Globus pallidus (tissue), 1 donor: ENCODE measurements at regions not wholly inside any gene's neighbourhood (a gene's known extent, or its start where the extent isn't known, plus 50 kb on each side); places are given as distances from the start of the nearest gene placed in this dataset.

Source experiments
- DNase-seq: peaks from one replicate; pipeline ENCODE4 v3.0.0-alpha.2; 2015; ENCODE audit warnings: low spot score

DNA sequence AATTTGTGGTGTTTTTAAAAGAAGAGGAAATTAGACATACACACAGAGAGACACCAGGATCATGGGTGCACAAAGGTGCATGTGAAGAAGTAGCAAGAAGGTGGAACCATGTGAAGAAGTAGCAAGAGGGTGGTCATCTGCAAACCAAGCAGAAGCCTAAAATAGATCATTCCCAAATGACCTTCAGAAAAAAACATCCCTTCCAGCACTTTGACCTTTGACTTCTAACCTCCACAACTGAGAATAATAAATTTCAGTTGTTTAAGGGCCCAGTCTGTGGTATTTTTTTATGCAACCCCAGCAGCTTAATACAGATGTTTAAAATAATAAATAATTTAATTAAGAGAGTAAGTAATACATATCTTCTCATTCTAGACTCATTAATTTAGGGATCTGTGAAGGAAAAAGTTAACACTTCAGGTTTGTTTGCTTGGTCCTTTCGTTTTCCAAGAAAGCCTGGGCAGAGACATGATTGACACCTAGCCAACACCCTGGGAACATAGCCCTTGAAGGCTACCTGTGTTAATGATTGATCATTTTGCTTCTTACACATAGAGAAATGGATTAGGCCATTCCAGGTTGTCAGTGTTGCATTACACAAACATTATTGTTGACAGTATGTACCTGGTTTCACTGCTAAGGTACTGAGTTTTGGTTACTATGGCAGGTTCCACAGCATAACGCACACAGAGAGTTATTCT, 1331.2 kb upstream of the GBE1 start:
- DNase-seq = no peak

DNA sequence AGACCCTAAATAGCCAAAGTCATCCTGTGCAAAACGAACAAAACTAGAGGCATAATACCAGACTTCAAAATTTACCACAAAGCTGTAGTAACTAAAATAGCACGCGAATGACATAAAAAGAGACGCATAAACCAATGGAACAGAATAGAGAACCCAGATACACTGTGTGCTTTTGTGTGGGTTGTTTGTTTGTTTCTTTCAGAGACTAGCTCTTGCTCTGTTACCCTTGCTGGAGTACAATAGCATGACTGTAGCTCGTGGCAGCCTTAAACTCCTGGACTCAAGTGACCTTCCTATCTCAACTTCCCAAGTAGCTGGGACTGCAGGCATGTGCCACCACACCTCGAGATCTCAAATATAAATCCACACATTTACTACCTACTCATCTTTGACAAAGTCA, 1314.6 kb upstream of the GBE1 start:
- DNase-seq = no peak

DNA sequence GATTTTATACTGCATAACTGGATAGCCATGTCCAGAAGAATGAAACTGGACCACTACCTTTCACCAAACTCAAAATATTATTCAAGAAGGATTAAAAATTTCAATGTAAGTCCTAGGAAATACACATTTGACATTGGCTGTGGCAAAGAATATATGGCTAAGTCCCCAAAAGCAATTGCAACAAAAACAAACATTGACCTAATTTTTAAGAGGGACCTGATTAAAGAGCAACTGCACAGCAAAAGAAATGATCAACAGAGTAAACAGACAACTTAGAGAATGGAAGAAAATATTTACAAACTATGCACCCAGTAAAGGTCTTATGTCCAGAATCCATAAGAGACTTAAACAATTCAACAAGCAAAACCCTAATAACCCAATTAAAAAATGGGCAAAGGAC, 1313.0 kb upstream of the GBE1 start:
- no peak for DNase-seq

DNA sequence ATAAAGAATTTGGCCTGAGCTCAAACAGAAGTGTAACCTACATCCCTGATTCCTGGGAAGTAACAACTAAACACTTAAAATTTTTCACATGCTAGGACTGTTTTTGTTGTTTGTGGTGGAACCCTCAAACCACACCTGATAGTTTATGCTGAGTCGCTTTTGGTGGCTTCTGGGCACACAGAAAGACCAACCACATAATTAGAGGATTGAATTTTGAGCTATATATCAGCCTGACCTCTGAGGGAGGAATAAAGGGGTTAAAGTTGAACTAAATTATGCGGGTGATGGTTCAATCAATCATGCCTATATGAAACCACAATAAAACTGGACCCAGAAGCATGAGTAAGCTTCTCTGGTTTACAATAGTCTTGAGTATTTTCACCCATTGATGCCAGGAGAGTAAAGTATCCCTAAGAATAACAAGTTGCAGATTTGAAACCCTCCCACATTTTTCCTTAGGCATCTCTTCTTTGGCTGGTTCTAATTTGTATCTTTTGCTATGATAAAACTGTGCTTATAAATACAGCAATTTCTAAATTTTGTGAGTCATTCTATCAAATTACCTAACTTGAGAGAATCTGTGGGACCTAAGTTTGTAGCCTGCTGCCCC, 1304.5 kb upstream of the GBE1 start:
- no peak for DNase-seq

DNA sequence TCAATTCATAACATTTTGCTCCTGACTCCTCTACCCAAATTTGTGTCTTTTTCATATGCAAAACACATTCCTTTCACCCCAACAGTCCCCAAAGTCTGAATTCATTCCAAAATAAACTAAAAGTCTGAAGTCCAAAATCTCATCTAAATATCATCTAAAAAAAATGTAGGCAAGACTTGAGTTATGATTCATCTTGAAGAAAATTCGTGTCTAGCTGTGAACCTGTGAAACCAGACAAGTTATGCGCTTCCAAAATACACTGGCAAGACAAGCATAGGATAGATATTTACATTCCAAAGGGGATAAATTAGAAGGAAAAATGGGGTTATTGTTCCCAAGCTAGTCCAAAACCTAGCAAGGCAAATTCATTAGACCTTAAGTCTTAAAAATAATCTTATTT, 1302.0 kb upstream of the GBE1 start:
- DNase-seq = no peak

DNA sequence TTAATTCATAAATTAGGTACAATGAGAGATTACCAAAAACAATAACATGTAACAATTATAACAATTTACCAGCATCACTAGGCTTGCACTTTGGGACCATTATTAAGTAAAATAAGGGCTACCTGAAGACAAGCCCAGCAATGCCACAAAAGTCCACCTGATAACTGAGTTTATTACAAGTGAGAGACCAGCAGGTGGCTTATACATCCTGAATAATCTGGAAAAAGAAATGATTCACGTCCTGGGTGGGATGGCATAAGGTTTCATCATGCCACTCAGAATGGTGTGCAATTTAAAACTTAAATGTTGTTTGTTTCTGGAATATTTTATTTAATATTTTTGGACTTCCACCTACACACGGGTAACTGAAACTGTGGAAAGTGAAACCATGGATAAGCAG, 1287.1 kb upstream of the GBE1 start:
- DNase-seq = no peak

DNA sequence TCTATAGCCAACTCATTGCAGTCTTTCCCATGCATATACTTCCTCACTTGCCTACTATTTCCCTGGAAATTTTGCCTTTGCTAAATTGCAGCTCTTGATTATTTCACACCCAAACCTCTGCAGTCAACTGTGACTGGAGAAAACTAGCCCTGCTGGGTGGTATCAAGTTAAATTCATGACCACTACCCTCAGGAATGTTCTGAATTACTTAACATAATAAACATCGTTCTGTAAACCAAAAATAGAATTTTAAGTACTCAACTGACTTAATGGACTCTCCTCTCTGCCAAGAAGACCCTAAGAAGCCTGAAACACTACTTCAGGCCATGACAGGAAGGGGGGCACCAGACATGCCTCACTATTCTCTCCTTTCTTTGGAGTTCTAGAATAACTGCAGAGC, 1278.0 kb upstream of the GBE1 start:
- DNase-seq = no peak

DNA sequence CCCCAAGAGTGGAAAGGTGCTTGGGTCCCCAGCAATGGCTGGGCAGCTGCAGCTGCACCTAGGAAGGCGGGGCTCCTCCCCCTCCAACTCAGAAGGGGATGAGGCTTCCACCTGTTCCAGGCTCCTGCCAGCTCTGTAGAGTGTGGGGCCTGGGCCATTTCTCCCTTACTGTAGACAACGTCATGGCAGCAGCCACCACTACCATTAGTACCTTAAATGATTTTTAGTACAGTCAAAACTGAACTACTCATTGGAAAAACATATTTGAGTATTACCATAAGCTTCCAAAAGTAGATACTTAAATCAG, 1274.2 kb upstream of the GBE1 start:
- DNase-seq = no peak

DNA sequence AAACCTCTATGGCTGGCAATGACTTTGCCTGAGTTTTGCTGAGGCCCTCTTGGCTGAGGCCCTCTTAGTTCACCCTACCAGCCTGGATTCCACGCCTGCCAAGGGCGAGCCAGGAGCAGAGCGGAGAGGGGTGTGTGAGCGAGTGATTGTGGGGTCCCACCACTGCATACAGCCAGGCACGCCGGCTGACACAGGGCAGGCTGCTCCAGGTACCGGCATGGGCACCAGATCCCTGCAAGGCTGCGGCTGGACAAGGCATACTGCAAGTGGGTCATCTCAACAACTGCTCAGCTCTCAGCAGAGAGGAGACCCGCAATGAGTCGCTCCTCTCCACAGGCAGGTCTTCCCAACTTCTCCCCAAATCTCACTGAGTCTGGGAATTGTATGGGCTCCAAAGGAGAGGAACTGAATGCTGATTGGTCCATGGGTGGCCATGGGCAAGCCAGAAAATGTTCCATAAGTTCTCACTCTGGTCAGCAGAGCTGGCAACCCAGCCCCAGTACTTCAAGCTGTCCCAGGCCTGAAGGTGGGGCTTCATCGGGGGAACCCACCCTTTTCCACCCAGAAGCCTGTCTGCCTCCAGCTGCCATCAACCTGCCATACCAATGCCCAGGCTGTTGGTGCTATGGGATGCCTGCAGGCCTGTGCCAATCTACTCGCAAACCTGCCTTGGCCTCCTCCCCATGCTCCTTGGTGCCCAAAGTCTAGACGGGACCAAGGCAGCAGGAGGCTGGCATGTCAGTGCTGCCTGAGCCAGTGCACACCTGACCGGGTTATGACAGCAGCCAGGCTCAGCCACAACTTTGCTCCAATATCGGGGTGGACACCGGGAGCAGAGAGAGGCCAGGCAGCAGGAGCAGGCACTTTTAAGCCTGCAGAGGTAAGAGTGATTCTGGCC, 1273.6 kb upstream of the GBE1 start:
- DNase-seq = no peak

DNA sequence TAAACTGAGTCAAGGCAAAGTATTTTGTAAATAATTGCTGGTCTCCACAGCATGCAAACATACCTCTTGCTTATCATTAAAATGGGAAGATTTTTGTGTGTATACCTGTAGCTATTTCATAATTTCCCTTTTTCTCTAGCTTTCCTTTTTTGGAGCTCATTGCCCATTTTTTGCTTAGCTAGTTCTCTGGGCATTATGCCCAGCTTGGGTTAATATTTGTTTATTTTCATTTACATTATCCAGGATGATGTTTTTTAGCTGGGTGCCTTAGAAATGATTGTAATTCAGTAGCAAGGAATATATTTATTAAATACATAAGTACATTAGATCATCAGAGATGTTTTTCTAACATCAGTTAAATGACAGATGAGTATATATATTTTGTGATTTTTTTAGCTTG, 1271.7 kb upstream of the GBE1 start:
- no peak for DNase-seq

DNA sequence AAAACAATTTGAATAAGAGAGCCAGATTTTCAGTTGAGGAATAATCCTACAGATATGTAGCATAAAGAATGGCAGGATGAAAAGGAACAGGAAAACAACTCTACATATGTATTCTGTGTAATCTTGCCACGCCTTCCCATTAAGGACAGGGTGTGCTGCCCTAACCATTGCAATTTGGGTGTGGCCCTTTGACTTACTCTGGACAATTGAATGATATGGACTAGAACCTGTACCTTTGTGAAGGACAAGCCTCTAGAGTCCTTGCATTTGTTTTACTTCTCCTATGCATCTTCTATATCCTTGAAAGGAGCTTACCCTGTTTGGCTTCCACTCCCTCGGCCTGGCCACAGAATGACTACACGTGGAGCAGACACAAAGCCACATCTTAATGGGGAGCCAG, 1261.6 kb upstream of the GBE1 start:
- no peak for DNase-seq

DNA sequence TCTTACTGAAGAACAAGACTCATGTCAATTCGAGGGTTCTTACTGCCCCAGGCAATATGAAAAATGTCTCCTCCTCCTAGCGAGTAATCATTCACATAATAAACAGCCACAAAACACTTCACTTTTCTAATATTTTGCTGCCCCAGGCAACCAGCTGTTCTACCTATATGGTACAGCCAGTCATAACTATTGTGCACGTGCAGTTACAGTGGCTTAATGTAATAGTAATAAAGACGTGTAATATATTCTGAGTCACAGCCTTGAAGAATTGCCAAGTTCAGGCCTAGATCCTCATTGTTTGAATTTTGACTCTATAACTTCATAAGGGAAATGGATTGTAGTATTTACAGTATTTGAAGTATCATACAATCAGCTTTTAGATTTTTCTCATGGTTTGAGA, 1250.0 kb upstream of the GBE1 start:
- no peak for DNase-seq

DNA sequence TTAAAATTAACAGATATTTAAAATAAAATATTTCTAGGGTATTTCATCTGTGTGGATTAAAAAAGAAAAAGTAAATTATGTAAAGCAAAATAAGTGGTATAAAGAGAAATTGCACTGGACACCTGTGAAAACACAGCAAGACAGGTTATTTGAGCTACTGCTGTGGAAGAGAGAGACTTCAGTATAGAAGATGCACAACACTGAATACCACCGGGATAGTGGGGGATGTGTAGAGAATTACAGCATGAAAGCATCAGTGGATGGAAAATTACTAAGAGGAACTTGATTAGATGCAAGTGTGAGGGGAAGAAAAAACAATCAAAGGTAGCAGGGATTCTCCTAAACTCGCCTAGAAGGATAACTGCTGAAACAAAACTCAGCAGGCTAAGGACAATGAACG, 1242.5 kb upstream of the GBE1 start:
- DNase-seq = no peak

DNA sequence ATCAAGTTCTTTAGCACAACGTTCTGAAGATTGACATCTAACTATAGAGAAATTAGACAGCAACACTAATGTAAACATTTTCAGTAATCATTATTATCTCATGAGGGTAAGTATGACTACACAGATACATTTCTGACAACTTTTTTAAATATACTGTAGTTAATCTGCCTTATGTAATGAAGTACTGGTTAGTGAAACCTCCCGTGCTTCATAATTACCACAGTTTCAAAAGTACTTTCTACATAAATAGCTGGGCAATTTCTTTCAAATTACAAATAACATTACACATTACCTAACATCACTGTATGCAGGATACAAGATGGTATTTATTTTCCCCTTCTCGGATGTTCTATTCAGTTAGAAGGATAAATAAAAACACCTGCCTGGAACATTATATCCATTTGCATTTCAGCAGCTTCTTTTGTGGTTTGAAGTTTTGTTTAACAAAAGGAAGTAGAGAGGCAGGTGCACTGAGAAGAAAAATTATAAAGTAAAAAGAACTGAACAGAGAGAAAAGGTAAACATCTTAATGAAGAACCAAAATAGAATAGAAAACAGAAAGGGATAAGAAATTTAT, 1241.5 kb upstream of the GBE1 start:
- no peak for DNase-seq

DNA sequence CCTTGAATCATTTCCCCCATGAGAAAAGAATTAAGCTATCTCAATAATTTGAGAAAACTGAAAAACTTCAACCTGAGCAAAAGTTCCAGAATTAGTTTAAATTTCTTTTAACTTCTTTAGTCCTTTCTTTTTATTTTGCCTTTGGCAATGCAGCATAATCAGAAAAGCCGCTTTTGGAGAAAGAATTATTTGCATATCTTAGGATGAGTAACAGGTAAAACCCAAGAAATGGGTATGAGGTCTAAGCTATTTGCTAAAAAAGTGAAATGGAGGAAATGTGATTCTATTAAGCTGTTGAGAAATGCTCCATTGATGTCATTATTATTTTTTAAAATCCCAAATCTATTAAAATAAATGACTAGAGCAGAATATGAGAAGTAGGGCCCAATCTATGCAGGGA, 1238.3 kb upstream of the GBE1 start:
- no peak for DNase-seq

DNA sequence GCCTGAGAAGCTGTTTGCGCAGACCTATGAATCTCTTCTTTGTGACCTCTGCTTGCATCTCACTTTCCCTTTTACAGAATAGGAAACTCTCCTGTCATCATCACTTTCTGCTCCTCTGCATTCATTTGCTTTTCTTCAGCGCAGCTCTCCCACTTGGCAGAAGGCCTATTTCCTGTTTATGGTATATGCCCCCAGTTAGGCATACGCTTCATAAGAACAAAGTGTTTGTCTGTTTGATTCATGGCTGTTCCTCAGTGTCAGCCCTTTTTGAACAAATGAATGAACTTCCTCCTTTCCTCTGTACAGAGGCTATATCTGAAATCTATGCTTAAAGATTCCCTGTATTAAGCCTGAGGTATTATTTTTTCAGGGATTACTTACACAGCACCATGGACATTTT, 1216.9 kb upstream of the GBE1 start:
- no peak for DNase-seq

DNA sequence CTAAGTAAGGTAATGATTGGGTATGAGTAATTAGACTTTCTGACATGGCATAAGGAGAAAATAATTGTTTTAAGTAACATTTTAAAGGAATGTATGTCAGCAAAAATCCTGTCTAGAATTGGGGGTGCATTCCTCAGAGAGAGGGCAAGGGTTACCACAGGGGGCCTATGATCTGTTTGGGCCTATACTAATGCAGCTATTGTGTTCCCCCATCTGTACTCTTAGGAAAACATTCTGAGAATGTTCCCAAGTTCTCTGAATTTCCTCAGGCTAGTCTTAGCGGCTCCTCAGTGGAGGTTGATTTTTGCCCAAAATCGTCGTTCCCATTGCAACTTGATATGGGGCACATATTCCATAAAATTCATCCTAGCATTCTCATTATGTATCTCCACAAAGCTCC, 1216.4 kb upstream of the GBE1 start:
- no peak for DNase-seq

DNA sequence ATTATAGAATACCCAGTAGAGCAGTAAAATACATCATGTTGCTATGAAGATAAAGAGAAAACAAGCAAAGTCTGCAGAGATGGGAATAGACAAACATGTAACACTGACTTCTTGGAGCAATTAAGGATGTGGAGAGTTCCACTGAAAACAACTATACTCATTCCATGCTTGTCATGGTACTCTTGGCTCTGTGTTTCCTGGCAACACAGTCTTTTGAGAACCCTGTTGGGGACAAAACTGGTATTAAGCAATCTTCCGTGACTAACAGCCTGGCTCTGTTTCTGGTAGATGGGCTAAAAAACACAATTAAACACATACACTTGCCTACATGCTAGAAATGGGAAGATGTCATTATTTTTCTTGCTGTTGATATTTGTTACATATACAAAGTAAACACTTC, 1212.3 kb upstream of the GBE1 start:
- DNase-seq = no peak

DNA sequence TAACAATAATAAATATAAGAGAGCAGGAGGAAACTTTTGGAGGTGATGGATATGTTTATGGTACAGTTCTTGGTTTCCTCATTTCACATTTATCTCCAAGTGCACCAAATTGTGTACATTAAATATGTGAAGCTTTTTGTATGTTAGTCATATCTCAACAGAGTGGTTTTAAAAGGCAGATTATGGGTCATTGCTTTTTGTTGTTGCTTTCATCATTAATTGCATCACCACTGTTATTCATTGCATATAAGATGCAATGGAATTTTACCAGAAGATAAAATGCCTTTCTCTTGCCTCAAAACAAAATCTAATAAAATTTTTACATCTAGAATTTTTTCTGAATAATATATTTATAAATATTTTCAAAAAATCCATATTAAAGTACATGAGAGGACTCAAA, 1198.9 kb upstream of the GBE1 start:
- no peak for DNase-seq

DNA sequence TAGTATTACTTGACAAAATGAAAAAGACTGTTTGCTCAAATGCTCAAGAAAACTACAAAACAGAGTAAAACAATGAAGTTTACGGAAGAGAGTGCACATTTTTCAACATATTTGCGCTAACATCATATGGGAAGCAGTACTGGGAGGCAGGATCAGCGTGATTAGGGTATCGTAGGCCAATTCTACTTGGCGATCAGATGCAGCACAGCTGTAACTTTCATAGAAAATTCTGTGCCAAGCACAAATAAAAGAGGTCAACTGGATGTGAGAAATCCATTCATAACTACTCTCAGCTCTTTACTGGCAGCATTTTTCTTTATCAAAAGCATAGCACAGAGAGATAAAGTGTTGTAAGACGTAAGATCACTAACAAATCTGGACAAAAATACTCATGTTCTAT, 1196.3 kb upstream of the GBE1 start:
- no peak for DNase-seq

DNA sequence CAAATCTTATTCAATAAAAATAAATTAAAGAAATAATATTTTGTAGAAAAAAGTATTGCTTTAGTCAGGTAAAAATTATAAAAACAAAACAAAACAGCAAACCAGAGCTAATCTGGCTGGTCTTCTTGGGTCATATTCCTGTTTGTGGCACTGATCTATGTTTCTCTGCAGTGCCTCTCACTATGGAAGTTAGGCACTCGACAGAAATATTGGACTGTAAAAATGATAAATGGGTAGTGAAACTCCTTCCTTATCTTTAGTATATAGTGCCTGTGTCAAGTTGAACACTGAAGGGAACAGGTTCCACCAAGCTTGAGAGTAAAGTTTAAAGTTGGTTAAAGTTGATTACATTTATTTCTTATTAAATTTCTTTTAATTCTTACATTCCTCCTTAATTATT, 1195.6 kb upstream of the GBE1 start:
- DNase-seq = no peak

DNA sequence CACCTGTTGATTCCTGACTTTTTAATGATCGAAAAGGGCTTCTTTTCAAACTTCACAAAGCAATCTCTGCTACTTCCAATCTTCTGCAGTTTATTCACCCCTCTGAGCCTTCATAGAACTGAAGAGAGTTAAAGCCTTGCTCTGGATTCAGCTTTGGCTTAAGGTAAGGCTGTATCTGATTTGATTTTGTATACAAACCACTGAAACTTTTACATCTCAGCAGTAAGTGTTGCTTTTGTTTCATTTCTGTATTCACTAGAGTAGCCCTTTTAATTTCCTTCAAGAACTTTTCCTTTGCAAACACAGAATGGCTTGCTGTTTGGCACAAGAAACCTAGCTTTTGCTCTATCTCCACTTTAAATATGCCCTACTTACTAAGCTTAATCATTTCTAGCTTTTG, 1193.0 kb upstream of the GBE1 start:
- no peak for DNase-seq

DNA sequence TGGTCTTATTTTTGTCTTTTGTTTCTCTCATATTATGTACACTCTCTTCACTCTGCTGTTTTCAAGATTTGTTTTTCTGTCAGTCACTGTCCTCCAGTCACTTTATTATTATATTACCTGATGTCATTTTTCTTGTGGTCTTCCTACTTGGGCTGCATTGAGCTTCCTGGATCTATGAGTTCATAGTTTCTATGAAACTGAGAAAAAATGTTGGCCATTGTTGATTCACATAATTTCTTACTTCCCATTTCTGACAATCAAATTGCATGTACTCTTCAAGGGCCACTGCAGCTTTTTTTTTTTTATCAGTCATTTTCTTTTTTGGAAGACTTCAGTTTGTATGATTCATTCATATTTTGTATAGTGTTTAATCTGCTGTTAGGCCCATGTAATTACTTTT, 1180.6 kb upstream of the GBE1 start:
- DNase-seq = no peak
